ENCODE measurements at regions not wholly inside any gene's neighbourhood (a gene's known extent, or its start where the extent isn't known, plus 50 kb on each side); places are given as distances from the start of the nearest gene placed in this dataset.

DNA sequence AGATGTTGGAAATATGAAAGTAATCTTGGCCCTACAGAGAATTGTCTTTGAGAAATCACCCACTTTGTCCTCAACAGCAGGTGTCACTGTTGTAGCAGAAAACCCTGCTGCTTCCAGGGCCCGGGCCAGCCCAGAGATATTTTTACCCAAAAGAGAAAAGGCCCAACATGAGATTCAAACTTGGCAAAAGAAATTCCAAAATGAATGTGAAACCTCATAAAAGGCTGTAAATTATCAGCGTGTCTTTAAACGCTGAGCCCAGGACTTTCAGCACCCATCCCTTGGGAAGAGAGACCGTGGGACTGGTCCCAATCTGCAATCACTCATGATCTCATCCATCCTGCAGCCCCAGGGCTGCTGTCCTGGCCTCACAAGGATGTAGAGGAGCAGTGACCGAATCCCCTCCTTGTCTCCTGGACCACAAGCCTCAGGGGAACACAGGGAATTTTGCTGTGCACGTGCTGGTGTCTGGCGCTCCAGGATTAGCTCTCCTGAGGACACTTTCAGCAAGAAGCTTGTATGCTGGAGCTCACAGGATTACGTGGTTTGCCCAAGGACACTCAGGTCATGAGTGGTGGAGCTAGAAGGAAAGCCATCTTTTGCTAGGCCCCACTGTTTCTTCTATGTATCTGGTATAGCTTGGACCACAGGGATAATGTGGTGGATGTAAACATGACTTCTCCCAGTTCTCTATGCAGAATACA is 202.1 kb downstream of the RNF144A start:
- TF ChIP-seq CTCF (IDR thresholded peaks at IDR 0.05; ENCODE audit: low read depth, low read length) = peak; percentile 65
- no peak for TF ChIP-seq POLR2A (IDR thresholded peaks at IDR 0.05; ENCODE audit: extremely low read depth, insufficient read length)

Data from NB4 (cell line).